ENCODE measurements at regions not wholly inside any gene's neighbourhood (a gene's known extent, or its start where the extent isn't known, plus 50 kb on each side); places are given as distances from the start of the nearest gene placed in this dataset.

- TF ChIP-seq CTCF (IDR thresholded peaks at IDR 0.05; ENCODE audit: borderline replicate concordance, extremely low read depth, low read length, poor library complexity, severe bottlenecking) (no peak), EZH2 (IDR thresholded peaks at IDR 0.05; ENCODE audit: borderline replicate concordance, low read depth, low read length, severe bottlenecking) (no peak)
These were observed 94.8 kb upstream of the SCAF8 start for GRCh38 chr6:154638369-154638768.

All from DND-41 (cell line).